Gastrocnemius medialis (tissue), 4 donors: ENCODE measurements at regions not wholly inside any gene's neighbourhood (a gene's known extent, or its start where the extent isn't known, plus 50 kb on each side); places are given as distances from the start of the nearest gene placed in this dataset.

Source experiments
- CTCF ChIP-seq, 5 experiments: fragments of 450-650 bp in 3 of 5; fragments of 200-600 bp in 2 of 5; sonication (generic) in 2 of 5; IDR thresholded peaks in 4 of 5; conservative IDR thresholded peaks in 1 of 5; 1 replicate in 4 of 5; 2 replicates in 1 of 5; pipeline ENCODE4 v1.5.1; 2016 to 2019; ENCODE audit warnings: antibody characterized with exemption in 5 of 5, mild to moderate bottlenecking in 3 of 5, moderate library complexity in 3 of 5
- POLR2A ChIP-seq, 2 donors: fragments of 450-650 bp; IDR thresholded peaks; one replicate each; pipeline ENCODE4 v1.6.1; 2017; ENCODE audit warnings: antibody characterized with exemption in 2 of 2, mild to moderate bottlenecking in 2 of 2, moderate library complexity in 2 of 2

GRCh38 chr2:9109871-9110270 is 96.7 kb upstream of the ASAP2 start:
- no peak for TF ChIP-seq CTCF (IDR thresholded peaks at IDR 0.05 in 4 of 5, conservative IDR thresholded peaks at IDR 0.05 in 1 of 5)
- TF ChIP-seq POLR2A (IDR thresholded peaks at IDR 0.05): no peak
